B cell (primary cell): ENCODE measurements at regions not wholly inside any gene's neighbourhood (a gene's known extent, or its start where the extent isn't known, plus 50 kb on each side); places are given as distances from the start of the nearest gene placed in this dataset.

Experiments used
- CTCF ChIP-seq: fragments of 200-600 bp; IDR thresholded peaks from one replicate; pipeline ENCODE4 v1.8.0; 2022; ENCODE audit warnings: antibody characterized with exemption, mild to moderate bottlenecking
- EZH2 ChIP-seq: IDR thresholded peaks from 2 replicates; pipeline ENCODE4 v1.6.1; 2012; ENCODE audit warnings: borderline replicate concordance, low read depth, mild to moderate bottlenecking, moderate library complexity, low read length; ENCODE audit not compliant: insufficient read depth, poor library complexity, severe bottlenecking

GRCh38 chr9:80496901-80497556, 925.3 kb downstream of the TLE4 start:
- TF ChIP-seq EZH2 (no peak), CTCF (no peak)
